HG02870 (cell line): ENCODE measurements at regions not wholly inside any gene's neighbourhood (a gene's known extent, or its start where the extent isn't known, plus 50 kb on each side); places are given as distances from the start of the nearest gene placed in this dataset.
"Not testable (repeated sequence)": the region's sequence is repeated elsewhere in the genome, so short reads cannot be mapped to it uniquely, and the experiment has no call there.

Experiments
- ATAC-seq: cut with Tn5 transposase; IDR thresholded peaks from one replicate; pipeline ENCODE4 v1.9.1; 2021; ENCODE audit warnings: mild to moderate bottlenecking, moderate library complexity; ENCODE audit not compliant: unreplicated experiment

- peak; percentile 94 for ATAC-seq
These were observed 200.3 kb downstream of the C9orf152 start for GRCh38 chr9:110007477-110008270.

GRCh38 chr9:110008663-110009062, 199.3 kb downstream of the C9orf152 start:
- ATAC-seq = no peak

- ATAC-seq = no peak
These were observed 196.2 kb downstream of the C9orf152 start for GRCh38 chr9:110011628-110012320.

- ATAC-seq = no peak
These were observed 194.9 kb downstream of the C9orf152 start for GRCh38 chr9:110013064-110013463.

GRCh38 chr9:110015759-110016158, 192.2 kb downstream of the C9orf152 start:
- no peak for ATAC-seq

- ATAC-seq = no peak
These were observed 191.6 kb downstream of the C9orf152 start for GRCh38 chr9:110016340-110016739.

GRCh38 chr9:110020216-110020615, 187.7 kb downstream of the C9orf152 start:
- ATAC-seq = not testable (repeated sequence)

GRCh38 chr9:110021891-110022290, 186.1 kb downstream of the C9orf152 start:
- peak; percentile 97 for ATAC-seq

GRCh38 chr9:110023221-110023620, 184.7 kb downstream of the C9orf152 start:
- ATAC-seq = not testable (repeated sequence)

GRCh38 chr9:110025551-110026170, 182.3 kb downstream of the C9orf152 start:
- ATAC-seq = no peak

GRCh38 chr9:110027671-110028081, 180.3 kb downstream of the C9orf152 start:
- no peak for ATAC-seq

GRCh38 chr9:110028271-110028670, 179.7 kb downstream of the C9orf152 start:
- ATAC-seq = no peak

- ATAC-seq = no peak
These were observed 179.3 kb downstream of the C9orf152 start for GRCh38 chr9:110028676-110029075.

GRCh38 chr9:110029429-110029955, 178.5 kb downstream of the C9orf152 start:
- ATAC-seq = no peak

- ATAC-seq = no peak
These were observed 177.9 kb downstream of the C9orf152 start for GRCh38 chr9:110029956-110030480.

GRCh38 chr9:110030632-110031031, 177.3 kb downstream of the C9orf152 start:
- ATAC-seq = no peak

- no peak for ATAC-seq
These were observed 176.3 kb downstream of the C9orf152 start for GRCh38 chr9:110031511-110032173.

- ATAC-seq = not testable (repeated sequence)
These were observed 175.4 kb downstream of the C9orf152 start for GRCh38 chr9:110032532-110032931.

- ATAC-seq = no peak
These were observed 174.1 kb downstream of the C9orf152 start for GRCh38 chr9:110033869-110034268.

GRCh38 chr9:110036286-110036685, 171.7 kb downstream of the C9orf152 start:
- ATAC-seq = no peak

GRCh38 chr9:110040788-110041187, 167.2 kb downstream of the C9orf152 start:
- no peak for ATAC-seq
